Smooth muscle cell (in vitro differentiated cells): ENCODE measurements at regions not wholly inside any gene's neighbourhood (a gene's known extent, or its start where the extent isn't known, plus 50 kb on each side); places are given as distances from the start of the nearest gene placed in this dataset.

Source experiments
- DNase-seq: peaks from one replicate; lab custom pipeline; 2025; ENCODE audit not compliant: unreplicated experiment; lab: John Stamatoyannopoulos, UW
- H2AFZ ChIP-seq: fragments of 200-600 bp; sonication (generic); 2 replicates; pipeline ENCODE4 v1.6.0; 2016; ENCODE audit warnings: antibody characterized with exemption, low read depth, mild to moderate bottlenecking
- H3F3A ChIP-seq: fragments of 200-600 bp; sonication (generic); 2 replicates; pipeline ENCODE4 v1.6.0; 2017; ENCODE audit warnings: antibody characterized with exemption, low read depth
- H3K27ac ChIP-seq: fragments of 200-600 bp; sonication (generic); 2 replicates; pipeline ENCODE4 v1.5.1; 2016; ENCODE audit warnings: low read depth, mild to moderate bottlenecking
- H3K27me3 ChIP-seq: fragments of 200-600 bp; sonication (generic); 2 replicates; pipeline ENCODE4 v1.6.1; 2016; ENCODE audit warnings: low read depth, mild to moderate bottlenecking
- H3K36me3 ChIP-seq: fragments of 200-600 bp; sonication (generic); 2 replicates; pipeline ENCODE4 v1.5.1; 2016; ENCODE audit warnings: low read depth
- H3K4me1 ChIP-seq: fragments of 200-600 bp; sonication (generic); 2 replicates; pipeline ENCODE4 v1.5.1; 2016; ENCODE audit warnings: low read depth
- H3K4me2 ChIP-seq: fragments of 200-600 bp; sonication (generic); 2 replicates; pipeline ENCODE4 v1.6.0; 2016; ENCODE audit warnings: mild to moderate bottlenecking
- H3K4me3 ChIP-seq: fragments of 200-600 bp; sonication (generic); 2 replicates; pipeline ENCODE4 v1.5.1; 2016; ENCODE audit warnings: mild to moderate bottlenecking
- H3K79me2 ChIP-seq: fragments of 200-600 bp; sonication (generic); 2 replicates; pipeline ENCODE4 v1.6.0; 2016; ENCODE audit warnings: low read depth, mild to moderate bottlenecking
- H3K9ac ChIP-seq: fragments of 200-600 bp; sonication (generic); 2 replicates; pipeline ENCODE4 v1.6.0; 2016; ENCODE audit warnings: low read depth
- H3K9me3 ChIP-seq: fragments of 200-600 bp; sonication (generic); replicated peaks from 2 replicates; pipeline ENCODE4 v1.5.1; 2016; ENCODE audit warnings: low read depth
- H4K20me1 ChIP-seq: fragments of 200-600 bp; sonication (generic); 2 replicates; pipeline ENCODE4 v1.6.0; 2016; ENCODE audit warnings: low read depth
- CTCF ChIP-seq: fragments of 200-600 bp; sonication (generic); IDR thresholded peaks from 2 replicates; pipeline ENCODE4 v1.5.1; 2017; ENCODE audit warnings: borderline replicate concordance, mild to moderate bottlenecking, antibody characterized with exemption; ENCODE audit not compliant: insufficient read depth, poor library complexity, severe bottlenecking
- WGBS: methylation state at CpG from one replicate; pipeline ENCODE4 v1.1.7; 2016; ENCODE audit warnings: low lambda C conversion rate; 5-methylcytosine and 5-hydroxymethylcytosine counted together

- Histone ChIP-seq H3K79me2 (no peaks in the 10 kb centered on the region), H3K27me3 (peaks cover 4% of the 10 kb centered on the region), H3K9ac (no peak overlapping the region), H3K4me1 (no peaks in the 10 kb centered on the region), H3K27ac (no peak overlapping the region), H3K9me3 (no peaks in the 10 kb centered on the region), H2AFZ (no peak overlapping the region), H3K36me3 (no peaks in the 10 kb centered on the region), H3K4me3 (no peak overlapping the region), H4K20me1 (no peaks in the 10 kb centered on the region), H3K4me2 (no peak overlapping the region), H3F3A (no peaks in the 10 kb centered on the region)
- TF ChIP-seq CTCF, result no peak
- no peak for DNase-seq
- WGBS, result 94% methylated on average over 19 of the region's 19 CpGs
These were observed 76.8 kb upstream of the HDAC4 start for GRCh38 chr2:239477591-239477990.

GRCh38 chr2:239476757-239477585 is 76.2 kb upstream of the HDAC4 start:
- Histone ChIP-seq H3K4me1 (no peaks in the 10 kb centered on the region), H3K36me3 (no peaks in the 10 kb centered on the region), H3K4me2 (no peak overlapping the region), H3K27me3 (peaks cover 4% of the 10 kb centered on the region), H3K27ac (no peak overlapping the region), H2AFZ (no peak overlapping the region), H3F3A (no peaks in the 10 kb centered on the region), H3K79me2 (no peaks in the 10 kb centered on the region), H3K9ac (no peak overlapping the region), H4K20me1 (no peaks in the 10 kb centered on the region), H3K4me3 (no peak overlapping the region), H3K9me3 (no peaks in the 10 kb centered on the region)
- 90% methylated on average over 24 of the region's 25 CpGs for WGBS
- no peak for DNase-seq
- no peak for TF ChIP-seq CTCF

GRCh38 chr2:239476029-239476756 is 75.4 kb upstream of the HDAC4 start:
- no peak for DNase-seq
- 92% methylated on average over 14 of the region's 14 CpGs for WGBS

More at GRCh38 chr2:239476029-239476756, 75.4 kb upstream of the HDAC4 start:
- H3K4me2 ChIP-seq, result no peak overlapping the region
- no peaks in the 10 kb centered on the region for H3F3A ChIP-seq
- no peaks in the 10 kb centered on the region for H3K36me3 ChIP-seq
- H3K4me3 ChIP-seq, result no peak overlapping the region
- no peaks in the 10 kb centered on the region for H3K9me3 ChIP-seq
- TF ChIP-seq CTCF, result no peak
- no peaks in the 10 kb centered on the region for H3K4me1 ChIP-seq
- H4K20me1 ChIP-seq, result no peaks in the 10 kb centered on the region
- H3K27me3 ChIP-seq, result peaks cover 4% of the 10 kb centered on the region
- no peak overlapping the region for H3K27ac ChIP-seq
- no peak overlapping the region for H2AFZ ChIP-seq
- H3K9ac ChIP-seq, result no peak overlapping the region
- no peaks in the 10 kb centered on the region for H3K79me2 ChIP-seq
